Vagina (tissue), 2 donors: ENCODE measurements at regions not wholly inside any gene's neighbourhood (a gene's known extent, or its start where the extent isn't known, plus 50 kb on each side); places are given as distances from the start of the nearest gene placed in this dataset.

Experiments used
- DNase-seq, 2 donors: peaks; one replicate each; pipeline ENCODE4 v3.0.0-alpha.2; 2017; ENCODE audit errors: extremely low spot score in 2 of 2
- H3K27ac ChIP-seq: fragments of 200-600 bp; sonication (generic); one replicate; pipeline ENCODE4 v1.5.1; 2019
- H3K27me3 ChIP-seq: fragments of 200-600 bp; sonication (generic); one replicate; pipeline ENCODE4 v1.5.1; 2019
- H3K36me3 ChIP-seq, 2 donors: fragments of 200-600 bp; sonication (generic); one replicate each; pipeline ENCODE4 v1.5.1; 2017 to 2019
- H3K4me1 ChIP-seq: fragments of 200-600 bp; sonication (generic); one replicate; pipeline ENCODE4 v1.5.1; 2019
- H3K4me3 ChIP-seq, 2 donors: fragments of 200-600 bp; sonication (generic); 1 replicate in 1 of 2; 2 replicates in 1 of 2; pipeline ENCODE4 v1.5.1; 2016 to 2019
- H3K9me3 ChIP-seq: fragments of 200-600 bp; sonication (generic); one replicate; pipeline ENCODE4 v1.5.1; 2019
- POLR2A ChIP-seq, 2 donors: fragments of 450-650 bp; IDR thresholded peaks; one replicate each; pipeline ENCODE4 v1.6.1; 2017; ENCODE audit warnings: antibody characterized with exemption in 2 of 2, mild to moderate bottlenecking in 2 of 2, moderate library complexity in 2 of 2
- POLR2AphosphoS5 ChIP-seq, 2 donors: sonication (generic); formaldehyde crosslinking; IDR thresholded peaks; one replicate each; pipeline ENCODE4 v1.9.0; 2017; ENCODE audit warnings: antibody characterized with exemption in 2 of 2, mild to moderate bottlenecking in 2 of 2, low read depth in 1 of 2; ENCODE audit not compliant: insufficient read depth in 1 of 2
- intact Hi-C: fragments of 100-400 bp; cut with DNase I; formaldehyde crosslinking; loops from one replicate; pipeline ENCODE4 v1.15.1; 2023
- TF ChIP-seq, protein P1 (sequence below), 3 experiments: fragments of 450-650 bp in 2 of 3; fragments of 200-600 bp in 1 of 3; sonication (generic) in 1 of 3; IDR thresholded peaks; one replicate each; pipeline ENCODE4 v1.5.1; 2017 to 2019; ENCODE audit warnings: antibody characterized with exemption in 3 of 3, mild to moderate bottlenecking in 2 of 3, moderate library complexity in 2 of 3

DNA sequence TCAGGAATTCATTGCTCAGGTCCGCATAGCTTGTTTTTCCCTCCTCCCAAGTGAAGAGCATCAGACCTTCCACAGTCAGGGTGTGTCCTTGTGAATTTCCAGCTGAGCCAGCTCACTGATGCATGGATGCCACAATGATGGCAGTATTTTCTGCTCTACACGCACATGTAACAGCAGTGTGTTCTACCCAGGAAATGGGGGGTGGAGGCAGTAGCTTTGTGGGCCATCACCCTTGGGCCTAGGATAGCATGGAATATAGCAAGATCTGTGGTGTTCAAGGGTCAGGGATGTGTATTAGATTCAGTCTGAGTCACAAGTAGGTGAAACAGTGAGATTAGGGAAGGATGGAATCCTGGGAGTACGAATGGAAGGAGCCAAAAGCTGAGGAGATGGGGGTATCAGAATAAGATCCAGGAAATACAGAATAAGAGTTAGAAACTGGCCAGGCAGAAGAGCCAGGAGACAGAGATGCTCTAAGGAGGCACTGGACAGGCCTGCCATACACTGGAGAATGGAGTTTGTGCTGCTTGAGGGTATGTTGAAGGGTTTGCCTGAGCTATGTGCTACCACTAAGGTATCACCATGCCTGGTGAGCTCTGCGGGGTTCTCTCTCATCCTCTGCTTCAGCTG lies 90.6 kb upstream of the CNIH3 start:
- H3K9me3 ChIP-seq: no peaks in the 10 kb centered on the region
- H3K27me3 ChIP-seq: no peaks in the 10 kb centered on the region
- H3K4me3 ChIP-seq: no peak overlapping the region
- no peaks in the 10 kb centered on the region for H3K36me3 ChIP-seq
- no peak overlapping the region for H3K27ac ChIP-seq
- no peaks in the 10 kb centered on the region for H3K4me1 ChIP-seq
- TF ChIP-seq, protein P1, sequence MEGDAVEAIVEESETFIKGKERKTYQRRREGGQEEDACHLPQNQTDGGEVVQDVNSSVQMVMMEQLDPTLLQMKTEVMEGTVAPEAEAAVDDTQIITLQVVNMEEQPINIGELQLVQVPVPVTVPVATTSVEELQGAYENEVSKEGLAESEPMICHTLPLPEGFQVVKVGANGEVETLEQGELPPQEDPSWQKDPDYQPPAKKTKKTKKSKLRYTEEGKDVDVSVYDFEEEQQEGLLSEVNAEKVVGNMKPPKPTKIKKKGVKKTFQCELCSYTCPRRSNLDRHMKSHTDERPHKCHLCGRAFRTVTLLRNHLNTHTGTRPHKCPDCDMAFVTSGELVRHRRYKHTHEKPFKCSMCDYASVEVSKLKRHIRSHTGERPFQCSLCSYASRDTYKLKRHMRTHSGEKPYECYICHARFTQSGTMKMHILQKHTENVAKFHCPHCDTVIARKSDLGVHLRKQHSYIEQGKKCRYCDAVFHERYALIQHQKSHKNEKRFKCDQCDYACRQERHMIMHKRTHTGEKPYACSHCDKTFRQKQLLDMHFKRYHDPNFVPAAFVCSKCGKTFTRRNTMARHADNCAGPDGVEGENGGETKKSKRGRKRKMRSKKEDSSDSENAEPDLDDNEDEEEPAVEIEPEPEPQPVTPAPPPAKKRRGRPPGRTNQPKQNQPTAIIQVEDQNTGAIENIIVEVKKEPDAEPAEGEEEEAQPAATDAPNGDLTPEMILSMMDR (IDR thresholded peaks at IDR 0.05): no peak
- TF ChIP-seq POLR2AphosphoS5 (IDR thresholded peaks at IDR 0.05; ENCODE audit: insufficient read depth in 1 of 2, low read depth in 1 of 2) (no peak), POLR2A (IDR thresholded peaks at IDR 0.05) (no peak)
- peak in 1 of 2 donors; percentile 40 for DNase-seq
- intact Hi-C loops: no loop called here

DNA sequence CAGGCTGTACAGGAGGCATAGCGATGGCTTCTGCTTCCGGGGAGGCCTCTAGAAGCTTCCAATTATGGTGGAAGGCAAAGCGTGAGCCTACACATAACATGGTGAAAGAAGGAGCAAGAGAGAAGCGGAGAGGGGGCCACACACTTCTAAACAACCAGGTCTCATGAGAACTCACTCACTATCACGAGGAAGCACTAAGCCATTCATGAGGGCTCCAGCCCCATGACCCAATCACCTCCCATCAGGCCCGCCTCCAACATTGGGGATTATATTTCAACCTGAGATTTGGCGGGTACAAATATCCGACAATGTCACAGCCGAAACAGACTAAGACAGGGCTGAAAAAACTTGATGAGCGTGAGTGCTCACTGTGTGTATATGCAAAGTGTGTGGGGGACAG lies 89.3 kb upstream of the CNIH3 start:
- intact Hi-C loops: no loop called here

DNA sequence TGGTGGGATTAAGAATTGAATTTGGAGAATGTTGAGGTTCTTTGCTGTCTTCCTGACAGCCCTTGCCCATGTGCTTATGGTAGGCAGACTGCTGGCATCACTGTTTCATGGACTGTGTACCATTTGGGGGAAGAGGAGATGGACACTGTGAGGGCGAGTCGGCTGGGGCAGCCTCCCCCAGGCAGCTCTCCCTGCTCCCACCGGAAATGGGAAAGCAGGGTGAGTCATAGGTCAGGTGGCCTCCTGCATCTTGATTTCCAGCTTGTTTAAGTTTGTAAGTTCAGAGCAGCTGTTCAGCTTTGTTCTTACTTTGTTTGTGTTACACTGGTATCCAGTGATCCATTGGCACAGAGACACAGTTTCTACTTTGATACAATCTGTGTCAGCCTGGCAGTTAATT lies 87.2 kb upstream of the CNIH3 start:
- TF ChIP-seq, protein P1 (IDR thresholded peaks at IDR 0.05): no peak
- TF ChIP-seq POLR2A (IDR thresholded peaks at IDR 0.05) (no peak), POLR2AphosphoS5 (IDR thresholded peaks at IDR 0.05; ENCODE audit: insufficient read depth in 1 of 2, low read depth in 1 of 2) (no peak)
- no peaks in the 10 kb centered on the region for H3K9me3 ChIP-seq
- no peak overlapping the region for H3K27ac ChIP-seq
- H3K4me3 ChIP-seq: no peak overlapping the region
- H3K4me1 ChIP-seq: no peaks in the 10 kb centered on the region
- H3K36me3 ChIP-seq: no peaks in the 10 kb centered on the region
- no peaks in the 10 kb centered on the region for H3K27me3 ChIP-seq
- DNase-seq: peak in 1 of 2 donors; percentile 60
- intact Hi-C loops: no loop called here

More for the DNA sequence above, 89.3 kb upstream of the CNIH3 start:
- Histone ChIP-seq H3K27me3 (no peaks in the 10 kb centered on the region), H3K36me3 (no peaks in the 10 kb centered on the region), H3K4me1 (no peaks in the 10 kb centered on the region), H3K4me3 (no peak overlapping the region), H3K9me3 (no peaks in the 10 kb centered on the region), H3K27ac (no peak overlapping the region)
- TF ChIP-seq, protein P1 (IDR thresholded peaks at IDR 0.05): no peak
- TF ChIP-seq POLR2A (IDR thresholded peaks at IDR 0.05) (no peak), POLR2AphosphoS5 (IDR thresholded peaks at IDR 0.05; ENCODE audit: insufficient read depth in 1 of 2, low read depth in 1 of 2) (no peak)
- peak in 1 of 2 donors; percentile 37 for DNase-seq

DNA sequence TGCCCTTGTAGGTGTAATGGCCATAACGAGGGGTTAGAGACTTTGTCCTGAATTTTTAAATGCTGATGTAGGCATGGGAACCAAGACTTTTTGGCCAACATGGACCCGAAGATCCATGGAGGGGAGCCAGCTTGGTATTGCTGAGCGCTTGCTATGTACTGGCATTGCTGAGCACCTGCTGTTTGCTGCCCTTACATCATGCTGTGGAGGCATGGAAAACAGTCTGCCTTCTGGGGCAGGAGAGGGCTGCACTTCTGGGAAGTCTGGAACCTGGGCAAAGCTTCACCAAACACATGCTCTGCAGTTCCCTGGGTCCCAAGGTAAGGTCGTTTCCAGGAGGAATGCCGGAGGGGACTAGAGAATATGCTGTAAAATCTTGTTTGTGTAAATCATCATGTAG lies 86.3 kb upstream of the CNIH3 start:
- Histone ChIP-seq H3K27me3 (no peaks in the 10 kb centered on the region), H3K27ac (no peak overlapping the region), H3K4me1 (no peaks in the 10 kb centered on the region), H3K36me3 (no peaks in the 10 kb centered on the region), H3K9me3 (no peaks in the 10 kb centered on the region), H3K4me3 (no peak overlapping the region)
- TF ChIP-seq POLR2AphosphoS5 (IDR thresholded peaks at IDR 0.05; ENCODE audit: insufficient read depth in 1 of 2, low read depth in 1 of 2): no peak
- no peak for TF ChIP-seq POLR2A (IDR thresholded peaks at IDR 0.05)
- TF ChIP-seq, protein P1 (IDR thresholded peaks at IDR 0.05): no peak
- peak in 1 of 2 donors; percentile 47 for DNase-seq
- intact Hi-C loops: no loop called here

DNA sequence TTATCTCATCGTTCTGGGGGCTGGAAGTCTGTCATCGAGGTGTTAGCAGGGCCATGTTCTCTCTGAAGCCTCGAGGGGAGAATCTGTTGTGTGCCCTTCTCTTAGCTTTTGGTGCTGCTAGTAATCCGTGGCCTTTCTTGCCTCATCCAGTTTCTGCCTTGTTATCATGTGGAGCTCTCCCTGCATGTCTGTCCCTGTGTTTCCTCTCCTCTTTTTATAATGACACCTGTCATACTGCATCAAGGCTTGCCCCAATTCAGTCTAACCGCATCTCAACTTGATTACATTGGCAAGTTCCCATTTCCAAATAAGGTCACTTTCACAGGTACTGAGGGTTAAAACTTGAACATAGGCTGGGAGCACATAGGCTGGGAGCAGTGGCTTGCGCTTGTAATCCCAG lies 82.6 kb upstream of the CNIH3 start:
- Histone ChIP-seq H3K9me3 (no peaks in the 10 kb centered on the region), H3K4me3 (no peak overlapping the region), H3K4me1 (no peaks in the 10 kb centered on the region), H3K27ac (no peak overlapping the region), H3K36me3 (no peaks in the 10 kb centered on the region), H3K27me3 (no peaks in the 10 kb centered on the region)
- TF ChIP-seq POLR2AphosphoS5 (IDR thresholded peaks at IDR 0.05; ENCODE audit: insufficient read depth in 1 of 2, low read depth in 1 of 2) (no peak), POLR2A (IDR thresholded peaks at IDR 0.05) (no peak)
- TF ChIP-seq, protein P1 (IDR thresholded peaks at IDR 0.05): no peak
- DNase-seq: peak in 1 of 2 donors; percentile 34
- intact Hi-C loops: no loop called here
